NCI-H748 (cell line): ENCODE measurements at regions not wholly inside any gene's neighbourhood (a gene's known extent, or its start where the extent isn't known, plus 50 kb on each side); places are given as distances from the start of the nearest gene placed in this dataset.
"Not testable (repeated sequence)": the region's sequence is repeated elsewhere in the genome, so short reads cannot be mapped to it uniquely, and the experiment has no call there.

ENCODE experiments used
- DNase-seq: peaks from one replicate; lab custom pipeline; 2025; ENCODE audit not compliant: unreplicated experiment; lab: John Stamatoyannopoulos, UW

GRCh38 chr7:67301667-67302066, 305.0 kb downstream of the TYW1 start:
- no peak for DNase-seq

GRCh38 chr7:67302113-67303039, 305.7 kb downstream of the TYW1 start:
- DNase-seq = peak; percentile 99

- not testable (repeated sequence) for DNase-seq
These were observed 308.2 kb downstream of the TYW1 start for GRCh38 chr7:67304846-67305245.

- no peak for DNase-seq
These were observed 309.7 kb downstream of the TYW1 start for GRCh38 chr7:67306331-67306730.

GRCh38 chr7:67309764-67310549, 313.3 kb downstream of the TYW1 start:
- no peak for DNase-seq

- no peak for DNase-seq
These were observed 315.3 kb downstream of the TYW1 start for GRCh38 chr7:67311901-67312300.

GRCh38 chr7:67313213-67313612, 316.6 kb downstream of the TYW1 start:
- DNase-seq = no peak

GRCh38 chr7:67316902-67317301, 320.3 kb downstream of the TYW1 start:
- not testable (repeated sequence) for DNase-seq

GRCh38 chr7:67328257-67328656, 331.6 kb downstream of the TYW1 start:
- not testable (repeated sequence) for DNase-seq

- DNase-seq = not testable (repeated sequence)
These were observed 338.5 kb downstream of the TYW1 start for GRCh38 chr7:67335165-67335564.

- not testable (repeated sequence) for DNase-seq
These were observed 339.0 kb downstream of the TYW1 start for GRCh38 chr7:67335663-67336062.

GRCh38 chr7:67338545-67338944, 341.9 kb downstream of the TYW1 start:
- not testable (repeated sequence) for DNase-seq

GRCh38 chr7:67341153-67341768, 344.6 kb downstream of the TYW1 start:
- DNase-seq = no peak

GRCh38 chr7:67343114-67343513, 346.5 kb downstream of the TYW1 start:
- no peak for DNase-seq

GRCh38 chr7:67343572-67343971, 346.9 kb downstream of the TYW1 start:
- peak; percentile 89 for DNase-seq

- DNase-seq = peak; percentile 34
These were observed 348.0 kb downstream of the TYW1 start for GRCh38 chr7:67344481-67345193.

- no peak for DNase-seq
These were observed 349.5 kb downstream of the TYW1 start for GRCh38 chr7:67346126-67346525.

- DNase-seq = no peak
These were observed 350.2 kb downstream of the TYW1 start for GRCh38 chr7:67346876-67347275.

- no peak for DNase-seq
These were observed 351.5 kb downstream of the TYW1 start for GRCh38 chr7:67348171-67348570.

GRCh38 chr7:67357653-67358052, 361.0 kb downstream of the TYW1 start:
- not testable (repeated sequence) for DNase-seq

- DNase-seq = not testable (repeated sequence)
These were observed 361.7 kb downstream of the TYW1 start for GRCh38 chr7:67358316-67358715.
